Loucy (cell line): ENCODE measurements at regions not wholly inside any gene's neighbourhood (a gene's known extent, or its start where the extent isn't known, plus 50 kb on each side); places are given as distances from the start of the nearest gene placed in this dataset.

Experiments
- H2AFZ ChIP-seq: fragments of 200-600 bp; sonication (generic); 2 replicates; pipeline ENCODE4 v1.6.0; 2016; ENCODE audit warnings: antibody characterized with exemption, mild to moderate bottlenecking, low read length, moderate library complexity
- H3F3A ChIP-seq: fragments of 200-600 bp; 2 replicates; pipeline ENCODE4 v1.6.0; 2016; ENCODE audit warnings: antibody characterized with exemption, low read depth, mild to moderate bottlenecking
- H3K27me3 ChIP-seq: fragments of 200-600 bp; sonication (generic); 2 replicates; pipeline ENCODE4 v1.6.1; 2014; ENCODE audit warnings: low read length, mild to moderate bottlenecking; ENCODE audit not compliant: insufficient read depth, poor library complexity, severe bottlenecking
- H3K36me3 ChIP-seq: fragments of 200-600 bp; sonication (generic); 2 replicates; pipeline ENCODE4 v1.6.1; 2016; ENCODE audit warnings: low read length; ENCODE audit not compliant: insufficient read depth
- H3K4me1 ChIP-seq: fragments of 200-600 bp; sonication (generic); 2 replicates; pipeline ENCODE4 v1.5.1; 2014; ENCODE audit warnings: low read length, mild to moderate bottlenecking; ENCODE audit not compliant: insufficient read depth, poor library complexity, severe bottlenecking
- H3K4me2 ChIP-seq: fragments of 200-600 bp; sonication (generic); 2 replicates; pipeline ENCODE4 v1.6.0; 2014; ENCODE audit warnings: antibody characterized with exemption, low read length, low read depth, mild to moderate bottlenecking; ENCODE audit not compliant: poor library complexity, severe bottlenecking
- H3K4me3 ChIP-seq: fragments of 200-600 bp; sonication (generic); 2 replicates; pipeline ENCODE4 v1.5.1; 2014; ENCODE audit warnings: low read length, mild to moderate bottlenecking, mixed read lengths; ENCODE audit not compliant: poor library complexity, severe bottlenecking
- H3K79me2 ChIP-seq: fragments of 200-600 bp; sonication (generic); 2 replicates; pipeline ENCODE4 v1.6.1; 2014; ENCODE audit warnings: low read length; ENCODE audit not compliant: insufficient read depth
- H3K9ac ChIP-seq: fragments of 200-600 bp; sonication (generic); 2 replicates; pipeline ENCODE4 v1.6.0; 2014; ENCODE audit warnings: mild to moderate bottlenecking, low read depth, low read length, moderate library complexity; ENCODE audit not compliant: poor library complexity, severe bottlenecking
- H3K9me2 ChIP-seq: fragments of 200-600 bp; sonication (generic); replicated peaks from 2 replicates; pipeline ENCODE4 v1.6.1; 2016; ENCODE audit warnings: low read depth, low read length, mixed read lengths
- H3K9me3 ChIP-seq: fragments of 200-600 bp; sonication (generic); 2 replicates; pipeline ENCODE4 v1.6.1; 2014; ENCODE audit warnings: mild to moderate bottlenecking, antibody characterized with exemption, low read length, low read depth; ENCODE audit not compliant: insufficient read depth
- H4K20me1 ChIP-seq: fragments of 200-600 bp; sonication (generic); 2 replicates; pipeline ENCODE4 v1.6.0; 2014; ENCODE audit warnings: antibody characterized with exemption, low read length, mild to moderate bottlenecking; ENCODE audit not compliant: insufficient read depth, poor library complexity, severe bottlenecking
- CTCF ChIP-seq: fragments of 200-600 bp; sonication (generic); conservative IDR thresholded peaks from 2 replicates; pipeline ENCODE4 v1.5.1; 2014; ENCODE audit warnings: mild to moderate bottlenecking, antibody characterized with exemption, low read length
- EZH2phosphoT487 ChIP-seq: fragments of 200-600 bp; IDR thresholded peaks from 2 replicates; pipeline ENCODE4 v1.6.1; 2018; ENCODE audit warnings: antibody characterized with exemption, mild to moderate bottlenecking, moderate library complexity, borderline replicate concordance

GRCh38 chr3:150242220-150242936 lies 165.7 kb upstream of the TSC22D2 start:
- H4K20me1 ChIP-seq: no peaks in the 10 kb centered on the region
- H3K9me3 ChIP-seq: no peaks in the 10 kb centered on the region
- H3K4me2 ChIP-seq: no peak overlapping the region
- no peaks in the 10 kb centered on the region for H3K36me3 ChIP-seq
- H3F3A ChIP-seq: no peaks in the 10 kb centered on the region
- no peaks in the 10 kb centered on the region for H3K79me2 ChIP-seq
- no peak overlapping the region for H2AFZ ChIP-seq
- TF ChIP-seq EZH2phosphoT487 (no peak), CTCF (no peak)
- H3K4me3 ChIP-seq: no peak overlapping the region
- H3K9ac ChIP-seq: no peak overlapping the region
- H3K4me1 ChIP-seq: peaks cover 4% of the 10 kb centered on the region
- H3K27me3 ChIP-seq: no peaks in the 10 kb centered on the region
- no peaks in the 10 kb centered on the region for H3K9me2 ChIP-seq

- TF ChIP-seq CTCF (no peak), EZH2phosphoT487 (no peak)
- Histone ChIP-seq H3K4me3 (no peak overlapping the region), H3K9me2 (no peaks in the 10 kb centered on the region), H3K36me3 (no peaks in the 10 kb centered on the region), H3K4me2 (no peak overlapping the region), H3K79me2 (no peaks in the 10 kb centered on the region), H4K20me1 (no peaks in the 10 kb centered on the region), H3K4me1 (peaks cover 7% of the 10 kb centered on the region), H3F3A (no peaks in the 10 kb centered on the region), H3K9me3 (no peaks in the 10 kb centered on the region), H2AFZ (no peak overlapping the region), H3K9ac (no peak overlapping the region), H3K27me3 (no peaks in the 10 kb centered on the region)
Measured at GRCh38 chr3:150240891-150241290, 167.2 kb upstream of the TSC22D2 start.

GRCh38 chr3:150239766-150240165 lies 168.3 kb upstream of the TSC22D2 start:
- Histone ChIP-seq H3K4me1 (peaks cover 7% of the 10 kb centered on the region), H3F3A (no peaks in the 10 kb centered on the region), H3K27me3 (no peaks in the 10 kb centered on the region), H3K79me2 (no peaks in the 10 kb centered on the region), H3K9me2 (no peaks in the 10 kb centered on the region), H3K9me3 (no peaks in the 10 kb centered on the region), H4K20me1 (no peaks in the 10 kb centered on the region), H3K4me3 (no peak overlapping the region), H3K9ac (no peak overlapping the region), H3K36me3 (no peaks in the 10 kb centered on the region), H2AFZ (0 out of 2 replicates have a peak overlapping the region, but pooled peaks have one; percentile 37), H3K4me2 (no peak overlapping the region)
- TF ChIP-seq CTCF (no peak), EZH2phosphoT487 (no peak)
